ENCODE measurements at regions not wholly inside any gene's neighbourhood (a gene's known extent, or its start where the extent isn't known, plus 50 kb on each side); places are given as distances from the start of the nearest gene placed in this dataset.

GRCh38 chr13:63636316-63636993, 2220.8 kb upstream of the PCDH20 start:
- peak; percentile 4 for DNase-seq (ENCODE audit: low spot score)
- TF ChIP-seq, protein P1, sequence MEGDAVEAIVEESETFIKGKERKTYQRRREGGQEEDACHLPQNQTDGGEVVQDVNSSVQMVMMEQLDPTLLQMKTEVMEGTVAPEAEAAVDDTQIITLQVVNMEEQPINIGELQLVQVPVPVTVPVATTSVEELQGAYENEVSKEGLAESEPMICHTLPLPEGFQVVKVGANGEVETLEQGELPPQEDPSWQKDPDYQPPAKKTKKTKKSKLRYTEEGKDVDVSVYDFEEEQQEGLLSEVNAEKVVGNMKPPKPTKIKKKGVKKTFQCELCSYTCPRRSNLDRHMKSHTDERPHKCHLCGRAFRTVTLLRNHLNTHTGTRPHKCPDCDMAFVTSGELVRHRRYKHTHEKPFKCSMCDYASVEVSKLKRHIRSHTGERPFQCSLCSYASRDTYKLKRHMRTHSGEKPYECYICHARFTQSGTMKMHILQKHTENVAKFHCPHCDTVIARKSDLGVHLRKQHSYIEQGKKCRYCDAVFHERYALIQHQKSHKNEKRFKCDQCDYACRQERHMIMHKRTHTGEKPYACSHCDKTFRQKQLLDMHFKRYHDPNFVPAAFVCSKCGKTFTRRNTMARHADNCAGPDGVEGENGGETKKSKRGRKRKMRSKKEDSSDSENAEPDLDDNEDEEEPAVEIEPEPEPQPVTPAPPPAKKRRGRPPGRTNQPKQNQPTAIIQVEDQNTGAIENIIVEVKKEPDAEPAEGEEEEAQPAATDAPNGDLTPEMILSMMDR (conservative IDR thresholded peaks at IDR 0.05; ENCODE audit: low read depth) = no peak
- ChIA-PET POLR2A (ENCODE audit: low non-redundant PET) (no interaction called here), CTCF (interaction anchor here (0.5 to 1.1 kb wide), 7 partner anchors 8 to 511 kb away, joined by 3 to 4 read pairs (median 3); no protein-coding TSS in a partner anchor)
- H3K27ac ChIP-seq = no peak overlapping the region

DNA sequence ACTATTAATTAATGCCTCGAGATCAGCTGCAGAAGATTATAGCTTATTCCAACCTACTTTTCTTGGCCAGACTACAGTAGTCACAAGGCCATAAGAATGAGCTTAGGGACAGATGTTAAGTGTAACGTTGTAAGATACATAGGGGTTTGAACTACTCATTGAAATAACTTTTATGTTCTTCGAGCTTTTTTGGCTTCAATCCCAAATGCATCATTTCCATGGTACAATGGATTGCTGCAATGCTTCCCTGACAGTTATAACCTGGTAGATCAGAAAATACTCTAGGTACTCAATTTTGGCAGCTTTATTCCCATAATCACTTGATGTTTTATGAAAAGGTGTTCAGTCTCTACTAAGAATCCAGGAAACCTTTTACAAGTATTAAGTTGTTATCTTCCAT, 2216.7 kb upstream of the PCDH20 start:
- DNase-seq (ENCODE audit: low spot score) = no peak
- TF ChIP-seq, protein P1 (conservative IDR thresholded peaks at IDR 0.05; ENCODE audit: low read depth) = no peak
- H3K27ac ChIP-seq = no peak overlapping the region
- ChIA-PET CTCF (no interaction called here), POLR2A (ENCODE audit: low non-redundant PET) (no interaction called here)

DNA sequence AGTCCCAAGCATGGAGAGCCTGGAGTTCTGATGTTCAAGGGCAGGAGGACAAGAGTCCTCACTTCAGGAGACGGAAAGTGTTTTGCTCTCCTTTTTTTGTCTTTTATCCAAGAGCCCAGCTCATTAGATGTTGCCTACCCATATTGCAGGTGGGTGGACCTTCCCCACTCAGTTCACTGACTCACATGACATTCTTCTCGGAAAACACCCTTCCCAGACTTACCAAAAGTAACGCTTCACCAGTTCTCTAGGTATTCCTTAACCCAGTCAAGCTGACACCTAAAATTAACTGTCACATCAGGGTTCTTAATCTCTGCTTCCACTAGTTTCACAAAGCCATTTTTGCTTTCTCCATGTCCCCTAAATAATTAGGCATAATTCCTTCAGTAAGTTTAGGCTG, 2215.4 kb upstream of the PCDH20 start:
- no peak for DNase-seq (ENCODE audit: low spot score)
- H3K27ac ChIP-seq = no peak overlapping the region
- TF ChIP-seq, protein P1 (conservative IDR thresholded peaks at IDR 0.05; ENCODE audit: low read depth) = no peak
- POLR2A ChIA-PET (ENCODE audit: low non-redundant PET) = no interaction called here
- CTCF ChIA-PET = no interaction called here

GRCh38 chr13:63629591-63629990, 2213.9 kb upstream of the PCDH20 start:
- DNase-seq (ENCODE audit: low spot score) = no peak
- no peak overlapping the region for H3K27ac ChIP-seq
- ChIA-PET POLR2A (ENCODE audit: low non-redundant PET) (no interaction called here), CTCF (no interaction called here)
- TF ChIP-seq, protein P1 (conservative IDR thresholded peaks at IDR 0.05; ENCODE audit: low read depth) = no peak

DNA sequence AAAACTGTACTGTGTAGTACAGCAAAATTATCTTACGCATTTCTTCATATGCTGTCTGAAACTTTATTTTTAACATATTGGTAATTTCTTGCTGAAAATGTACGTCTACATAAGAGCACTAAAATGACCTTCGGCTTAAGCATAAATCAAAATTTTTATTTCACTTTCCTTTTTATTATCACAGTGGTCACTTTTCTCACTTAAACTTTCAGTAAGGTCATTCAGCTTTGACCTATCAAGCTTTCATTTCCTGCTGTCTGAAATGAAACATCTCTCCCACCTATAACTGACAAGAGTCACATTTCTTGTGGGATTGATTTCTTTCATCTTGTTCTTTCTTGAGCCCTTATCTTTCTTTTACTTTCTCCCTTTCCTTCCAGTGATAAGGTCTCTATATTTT, 2212.7 kb upstream of the PCDH20 start:
- H3K27ac ChIP-seq = no peak overlapping the region
- DNase-seq (ENCODE audit: low spot score) = no peak
- TF ChIP-seq, protein P1 (conservative IDR thresholded peaks at IDR 0.05; ENCODE audit: low read depth) = no peak
- POLR2A ChIA-PET (ENCODE audit: low non-redundant PET) = no interaction called here
- CTCF ChIA-PET = no interaction called here

DNA sequence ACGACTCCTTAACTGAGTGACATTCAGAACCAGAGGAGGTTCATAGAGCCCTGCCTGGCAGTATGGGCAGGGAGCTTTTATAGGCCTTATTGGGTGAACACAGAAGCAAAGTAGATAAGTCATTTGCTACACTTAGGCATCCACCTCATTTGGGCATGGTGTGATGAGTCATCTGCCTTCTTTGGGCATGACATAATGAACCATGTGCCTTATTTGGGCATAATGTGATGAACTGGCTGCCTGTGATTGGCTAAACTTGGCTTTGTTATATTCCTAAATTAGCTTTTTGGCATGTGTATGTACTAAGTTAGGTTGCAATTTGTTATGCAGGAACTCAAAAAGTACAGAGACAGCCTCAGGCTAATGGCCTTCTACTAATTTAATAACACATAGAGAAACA, 2210.2 kb upstream of the PCDH20 start:
- TF ChIP-seq, protein P1 (conservative IDR thresholded peaks at IDR 0.05; ENCODE audit: low read depth) = no peak
- DNase-seq (ENCODE audit: low spot score) = peak; percentile 6
- POLR2A ChIA-PET (ENCODE audit: low non-redundant PET) = no interaction called here
- CTCF ChIA-PET = interaction anchor here (0.6 kb wide), 1 partner anchor 277 kb away, joined by 3 read pairs; no protein-coding TSS in a partner anchor
- no peak overlapping the region for H3K27ac ChIP-seq
